ENCODE measurements at regions not wholly inside any gene's neighbourhood (a gene's known extent, or its start where the extent isn't known, plus 50 kb on each side); places are given as distances from the start of the nearest gene placed in this dataset.
"Not testable (repeated sequence)": the region's sequence is repeated elsewhere in the genome, so short reads cannot be mapped to it uniquely, and the experiment has no call there.

DNA sequence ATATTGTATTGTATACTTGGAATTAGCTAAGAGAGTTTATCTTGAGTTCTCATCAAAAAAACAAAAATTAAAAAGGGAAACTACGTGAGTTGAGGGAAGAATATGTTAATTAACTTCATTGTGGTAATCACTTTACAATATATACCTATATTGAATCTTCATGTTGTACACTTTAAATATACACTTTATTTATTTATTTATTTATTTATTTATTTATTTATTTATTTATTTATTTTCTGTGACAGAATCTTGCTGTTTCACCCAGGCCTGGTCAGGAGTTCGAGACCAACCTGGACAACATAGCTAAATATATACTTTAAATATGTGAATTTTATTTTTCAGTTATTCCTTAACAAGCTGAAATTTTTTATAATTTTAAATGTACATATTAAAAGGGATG is 74.1 kb downstream of the VIP start:
- no peaks in the 10 kb centered on the region for H3K36me3 ChIP-seq (ENCODE audit: control insufficient read depth in 4 of 4, insufficient read depth in 4 of 4, low read length in 4 of 4)
- H3K27ac ChIP-seq (ENCODE audit: low read depth in 1 of 2, low read length in 1 of 2), result no peak overlapping the region
- H3K27me3 ChIP-seq (ENCODE audit: control insufficient read depth in 3 of 3, insufficient read depth in 3 of 3, low read length in 2 of 3), result no peaks in the 10 kb centered on the region
- H3K9ac ChIP-seq (ENCODE audit: insufficient read depth in 1 of 2, low read length in 2 of 2), result no peak overlapping the region
- WGBS, 2 donors, result 88 to 90% methylated on average over 2 of the region's 2 CpGs
- TF ChIP-seq, protein P1, sequence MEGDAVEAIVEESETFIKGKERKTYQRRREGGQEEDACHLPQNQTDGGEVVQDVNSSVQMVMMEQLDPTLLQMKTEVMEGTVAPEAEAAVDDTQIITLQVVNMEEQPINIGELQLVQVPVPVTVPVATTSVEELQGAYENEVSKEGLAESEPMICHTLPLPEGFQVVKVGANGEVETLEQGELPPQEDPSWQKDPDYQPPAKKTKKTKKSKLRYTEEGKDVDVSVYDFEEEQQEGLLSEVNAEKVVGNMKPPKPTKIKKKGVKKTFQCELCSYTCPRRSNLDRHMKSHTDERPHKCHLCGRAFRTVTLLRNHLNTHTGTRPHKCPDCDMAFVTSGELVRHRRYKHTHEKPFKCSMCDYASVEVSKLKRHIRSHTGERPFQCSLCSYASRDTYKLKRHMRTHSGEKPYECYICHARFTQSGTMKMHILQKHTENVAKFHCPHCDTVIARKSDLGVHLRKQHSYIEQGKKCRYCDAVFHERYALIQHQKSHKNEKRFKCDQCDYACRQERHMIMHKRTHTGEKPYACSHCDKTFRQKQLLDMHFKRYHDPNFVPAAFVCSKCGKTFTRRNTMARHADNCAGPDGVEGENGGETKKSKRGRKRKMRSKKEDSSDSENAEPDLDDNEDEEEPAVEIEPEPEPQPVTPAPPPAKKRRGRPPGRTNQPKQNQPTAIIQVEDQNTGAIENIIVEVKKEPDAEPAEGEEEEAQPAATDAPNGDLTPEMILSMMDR (IDR thresholded peaks at IDR 0.05; ENCODE audit: control extremely low read depth, extremely low read depth), result no peak
- H3K4me3 ChIP-seq, result no peak overlapping the region
- DNase-seq (no peak), ATAC-seq (ENCODE audit: insufficient read depth, low FRiP score) (no peak)
- H3K4me1 ChIP-seq (ENCODE audit: control insufficient read depth in 5 of 5, insufficient read depth in 5 of 5, low read length in 5 of 5), result no peaks in the 10 kb centered on the region
- no peaks in the 10 kb centered on the region for H3K9me3 ChIP-seq (ENCODE audit: control insufficient read depth in 4 of 4, insufficient read depth in 3 of 4, low read length in 3 of 4)

DNA sequence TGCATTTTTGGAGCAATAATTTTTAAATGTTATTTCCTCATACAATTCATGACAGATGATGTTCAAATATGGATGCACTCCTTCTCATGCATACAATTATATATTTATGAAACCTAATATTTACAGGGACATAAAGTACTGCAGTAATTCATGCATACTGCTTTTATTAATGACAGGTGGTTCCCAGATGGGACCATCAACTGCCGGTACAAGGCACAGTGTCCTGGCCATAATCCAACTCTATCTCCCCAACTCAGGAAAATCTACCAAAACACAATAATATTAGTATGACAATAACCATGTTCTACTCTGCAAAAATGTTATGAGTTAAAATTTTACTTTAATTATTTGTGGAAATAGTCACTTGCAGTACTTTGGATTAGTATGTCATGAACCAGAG is 77.8 kb downstream of the VIP start:
- Histone ChIP-seq H3K9ac (ENCODE audit: insufficient read depth in 1 of 2, low read length in 2 of 2) (no peak overlapping the region), H3K36me3 (ENCODE audit: control insufficient read depth in 4 of 4, insufficient read depth in 4 of 4, low read length in 4 of 4) (no peaks in the 10 kb centered on the region), H3K9me3 (ENCODE audit: control insufficient read depth in 4 of 4, insufficient read depth in 3 of 4, low read length in 3 of 4) (no peaks in the 10 kb centered on the region), H3K4me1 (ENCODE audit: control insufficient read depth in 5 of 5, insufficient read depth in 5 of 5, low read length in 5 of 5) (no peaks in the 10 kb centered on the region), H3K27ac (ENCODE audit: low read depth in 1 of 2, low read length in 1 of 2) (no peak overlapping the region), H3K4me3 (no peak overlapping the region), H3K27me3 (ENCODE audit: control insufficient read depth in 3 of 3, insufficient read depth in 3 of 3, low read length in 2 of 3) (no peaks in the 10 kb centered on the region)
- 65 to 70% methylated on average over 1 of the region's 1 CpG for WGBS, 2 donors
- DNase-seq (no peak), ATAC-seq (ENCODE audit: insufficient read depth, low FRiP score) (no peak)
- TF ChIP-seq, protein P1 (IDR thresholded peaks at IDR 0.05; ENCODE audit: control extremely low read depth, extremely low read depth), result no peak

DNA sequence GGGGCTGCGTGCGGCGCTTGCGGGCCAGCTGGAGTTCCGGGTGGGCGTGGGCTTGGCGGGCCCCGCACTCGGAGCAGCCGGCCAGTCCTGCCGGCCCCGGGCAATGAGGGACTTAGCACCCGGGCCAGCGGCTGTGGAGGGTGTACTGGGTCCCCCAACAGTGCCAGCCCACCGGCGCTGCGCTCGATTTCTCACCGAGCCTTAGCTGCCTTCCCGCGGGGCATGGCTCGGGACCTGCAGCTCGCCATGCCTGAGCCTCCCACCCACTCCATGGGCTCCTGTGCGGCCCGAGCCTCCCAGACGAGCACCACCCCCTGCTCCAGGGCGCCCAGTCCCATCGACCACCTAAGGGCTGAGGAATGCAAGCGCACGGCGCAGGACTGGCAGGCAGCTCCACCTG is 83.8 kb downstream of the VIP start:
- not testable (repeated sequence) for H3K9ac ChIP-seq (ENCODE audit: insufficient read depth in 1 of 2, low read length in 2 of 2); H3K4me1 ChIP-seq (ENCODE audit: control insufficient read depth in 5 of 5, insufficient read depth in 5 of 5, low read length in 5 of 5); H3K27me3 ChIP-seq (ENCODE audit: control insufficient read depth in 3 of 3, insufficient read depth in 3 of 3, low read length in 2 of 3); H3K9me3 ChIP-seq (ENCODE audit: control insufficient read depth in 4 of 4, insufficient read depth in 3 of 4, low read length in 3 of 4); H3K36me3 ChIP-seq (ENCODE audit: control insufficient read depth in 4 of 4, insufficient read depth in 4 of 4, low read length in 4 of 4); DNase-seq; H3K4me3 ChIP-seq; H3K27ac ChIP-seq (ENCODE audit: low read depth in 1 of 2, low read length in 1 of 2); ATAC-seq (ENCODE audit: insufficient read depth, low FRiP score)
- WGBS, 2 donors, result 96% methylated on average over 24 to 31 of the region's 31 CpGs

DNA sequence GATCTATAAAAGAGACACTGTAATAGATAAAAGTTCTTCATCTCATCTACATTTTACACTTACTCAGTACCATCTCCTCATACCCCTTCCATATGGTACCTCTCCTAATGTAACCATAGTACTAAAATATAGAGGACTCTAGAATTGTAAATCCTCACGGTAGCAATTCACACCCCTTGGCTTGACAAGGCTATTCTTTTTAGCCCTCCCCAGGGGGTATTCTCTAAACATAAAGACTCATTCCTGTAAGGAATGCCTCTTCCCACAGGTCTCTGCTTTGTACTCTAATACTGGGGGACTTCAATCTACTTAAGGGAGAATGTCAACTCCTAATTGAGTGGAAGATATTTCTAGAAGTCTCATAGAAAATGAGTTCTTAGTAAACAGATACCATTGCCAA is 85.9 kb downstream of the VIP start:
- DNase-seq (no peak), ATAC-seq (ENCODE audit: insufficient read depth, low FRiP score) (no peak)
- Histone ChIP-seq H3K9me3 (ENCODE audit: control insufficient read depth in 4 of 4, insufficient read depth in 3 of 4, low read length in 3 of 4) (no peaks in the 10 kb centered on the region), H3K4me3 (no peak overlapping the region), H3K36me3 (ENCODE audit: control insufficient read depth in 4 of 4, insufficient read depth in 4 of 4, low read length in 4 of 4) (no peaks in the 10 kb centered on the region), H3K27ac (ENCODE audit: low read depth in 1 of 2, low read length in 1 of 2) (no peak overlapping the region), H3K4me1 (ENCODE audit: control insufficient read depth in 5 of 5, insufficient read depth in 5 of 5, low read length in 5 of 5) (no peaks in the 10 kb centered on the region), H3K9ac (ENCODE audit: insufficient read depth in 1 of 2, low read length in 2 of 2) (no peak overlapping the region), H3K27me3 (ENCODE audit: control insufficient read depth in 3 of 3, insufficient read depth in 3 of 3, low read length in 2 of 3) (no peaks in the 10 kb centered on the region)
- WGBS, 2 donors, result 20 to 22% methylated on average over 1 of the region's 1 CpG
- TF ChIP-seq, protein P1 (IDR thresholded peaks at IDR 0.05; ENCODE audit: control extremely low read depth, extremely low read depth), result no peak
